ENCODE measurements at regions not wholly inside any gene's neighbourhood (a gene's known extent, or its start where the extent isn't known, plus 50 kb on each side); places are given as distances from the start of the nearest gene placed in this dataset.

DNA sequence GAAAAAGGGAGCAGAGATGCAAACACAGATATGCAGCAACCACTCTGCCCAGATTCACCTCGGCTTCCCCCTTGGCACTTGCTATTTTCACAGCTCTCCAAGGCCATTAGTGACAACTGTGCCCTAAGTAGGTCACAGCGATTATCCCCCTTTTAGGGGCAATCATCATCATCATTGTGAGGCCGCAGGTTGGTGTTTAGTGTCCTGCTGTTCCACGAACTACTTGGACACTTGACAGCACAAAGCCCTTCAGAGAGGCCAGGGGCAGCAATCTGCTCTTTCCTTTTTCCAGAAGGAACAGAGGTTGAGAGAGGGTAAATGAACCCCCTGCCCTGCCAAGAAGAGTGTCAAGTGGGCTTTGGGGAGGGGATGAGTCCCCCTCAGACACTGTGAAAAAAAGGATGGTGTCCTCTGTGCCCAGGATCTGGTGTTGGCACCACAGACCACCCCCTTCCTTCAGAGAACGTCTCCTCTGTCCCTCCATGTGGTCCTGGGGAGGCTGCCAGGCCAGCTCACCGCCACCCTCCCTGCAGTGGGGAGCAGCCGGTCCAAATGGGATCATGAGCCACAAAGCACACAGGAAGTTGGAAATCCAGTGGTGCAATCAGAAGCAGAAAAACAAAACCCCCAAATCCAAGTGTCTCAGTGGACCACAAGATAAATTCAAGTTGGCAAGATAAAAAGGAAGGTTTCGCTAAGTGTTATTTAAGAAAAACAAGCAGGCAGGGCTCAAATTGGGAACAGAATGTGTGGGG, 78.4 kb upstream of the MED9 start:
- H3K27ac ChIP-seq: peak overlapping the region in 14 of 21 experiments; percentile 3 to 76 (median 40)
- no peak overlapping the region for H3K4me3 ChIP-seq

DNA sequence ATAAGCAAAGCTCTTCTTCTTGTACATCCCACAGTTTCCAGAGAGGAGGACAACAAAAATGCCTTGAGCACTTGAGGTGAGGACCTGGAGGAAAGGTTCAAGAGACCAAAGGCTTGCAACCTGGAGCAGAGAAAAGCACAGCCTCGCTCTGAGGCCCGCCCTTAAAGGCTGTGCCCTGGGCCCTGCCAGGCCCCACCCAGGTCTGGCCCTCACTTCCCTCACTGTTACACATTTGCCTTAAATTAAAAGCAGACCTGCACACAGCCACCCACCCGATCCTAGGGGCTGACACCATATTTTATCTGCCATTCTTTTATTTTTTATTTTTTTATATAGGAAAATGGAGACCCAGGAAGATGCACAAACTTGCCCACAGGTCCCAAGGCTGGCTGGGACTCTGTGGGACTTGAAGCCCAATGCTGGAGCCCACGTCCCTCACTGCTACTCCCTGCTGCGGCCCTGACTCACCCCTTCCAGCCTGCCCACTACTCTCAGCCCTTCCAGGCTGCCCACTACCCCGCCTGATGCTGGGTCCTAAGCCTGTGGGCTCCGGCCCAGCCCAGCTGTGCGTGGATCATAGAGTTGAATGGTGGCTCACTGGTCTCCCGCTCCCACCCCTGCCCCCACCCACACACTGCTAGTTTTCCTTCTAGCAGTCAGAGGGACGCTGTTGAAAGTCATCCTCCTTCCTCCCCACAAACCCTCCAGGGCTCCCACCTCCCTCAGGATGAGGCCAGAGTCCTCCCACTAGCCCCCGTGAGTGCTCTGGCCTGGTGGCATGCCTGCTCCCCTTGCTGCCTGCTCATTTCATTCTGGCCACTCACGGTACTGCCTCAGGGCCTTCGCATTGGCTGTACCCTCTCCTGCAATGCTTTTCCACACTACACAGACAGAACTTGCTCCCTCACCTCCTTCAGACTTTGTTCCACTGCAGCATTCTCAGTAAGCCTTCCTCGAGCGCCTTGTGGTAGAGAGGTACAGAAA, 77.6 kb upstream of the MED9 start:
- no peak overlapping the region for H3K4me3 ChIP-seq
- H3K27ac ChIP-seq: peak overlapping the region in 17 of 21 experiments; percentile 1 to 76 (median 49)

DNA sequence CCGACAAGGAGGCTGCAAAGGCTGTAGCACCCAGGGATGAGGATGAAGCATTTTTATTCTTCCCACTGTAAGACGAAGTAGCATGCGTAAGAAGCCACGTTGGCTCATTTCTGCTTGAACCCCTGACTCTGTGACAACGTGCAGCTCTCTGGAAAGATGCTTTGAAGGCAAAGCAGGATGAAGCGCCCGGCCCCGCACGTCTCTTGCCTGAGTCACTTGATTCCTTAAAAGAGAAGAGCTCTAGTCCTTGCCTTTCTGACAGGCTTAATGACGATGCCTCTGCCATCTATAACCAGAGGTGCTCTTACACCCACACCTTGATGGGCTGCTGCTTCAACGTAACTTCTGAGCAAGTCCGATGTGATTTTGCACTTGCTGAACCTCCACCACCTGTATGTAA, 76.7 kb upstream of the MED9 start:
- no peak overlapping the region for H3K4me3 ChIP-seq
- peak overlapping the region in 2 of 21 experiments; percentile 54 to 69 for H3K27ac ChIP-seq

DNA sequence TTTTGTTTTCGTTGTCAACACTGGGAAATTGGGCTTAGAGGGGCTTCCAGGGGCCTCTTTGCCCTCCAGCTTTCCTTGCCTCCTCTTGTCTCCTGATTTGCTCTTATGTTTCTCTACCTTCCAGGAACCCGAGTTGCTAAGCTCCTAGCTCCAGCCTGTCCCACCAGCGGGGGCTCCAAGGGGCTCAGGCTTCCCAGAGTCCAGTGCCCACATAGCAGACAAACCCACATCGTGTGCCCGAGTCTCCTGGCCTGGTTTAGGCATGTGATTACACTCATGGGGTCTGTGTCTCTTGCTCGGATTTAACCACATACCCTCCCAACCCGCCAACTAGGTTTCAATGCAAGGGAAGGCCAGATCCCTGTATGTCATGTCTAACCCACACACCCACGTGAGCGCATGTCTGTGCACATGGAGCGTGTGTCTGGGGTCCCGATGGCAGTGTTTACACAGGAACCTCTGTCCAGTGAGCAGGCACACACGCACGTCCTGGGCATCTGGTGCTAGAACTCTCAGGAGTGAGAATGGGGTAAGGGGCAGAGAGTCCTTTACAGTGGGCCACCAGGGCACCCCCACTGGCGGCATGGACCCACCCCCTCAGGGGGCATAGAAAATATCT, 76.1 kb upstream of the MED9 start:
- Histone ChIP-seq H3K27ac (no peak overlapping the region), H3K4me3 (no peak overlapping the region)

DNA sequence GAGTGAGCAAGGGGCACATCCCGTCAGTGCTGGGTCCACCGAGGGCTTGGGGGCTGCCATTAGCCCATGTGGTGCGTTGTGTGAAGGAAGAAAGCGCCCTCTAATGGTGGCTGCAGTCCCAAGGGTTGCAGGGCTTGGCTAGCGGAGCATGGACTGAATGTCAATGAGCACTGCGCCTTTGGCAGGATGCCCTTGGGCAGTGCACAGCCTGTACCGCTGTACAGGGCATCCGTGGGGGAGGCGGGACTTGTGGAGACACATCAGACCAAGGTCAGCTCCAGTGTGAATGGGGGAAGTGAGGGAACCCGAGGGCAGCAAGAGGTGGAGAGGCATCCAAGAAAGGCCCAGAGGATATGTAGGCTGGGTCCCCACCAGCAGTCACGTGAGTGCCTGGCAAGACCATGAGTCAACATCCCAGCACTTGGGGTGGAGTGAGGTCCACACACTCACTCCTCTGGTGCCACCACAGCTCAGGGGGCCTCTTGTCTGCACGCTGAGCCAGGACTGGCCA, 75.5 kb upstream of the MED9 start:
- Histone ChIP-seq H3K27ac (no peak overlapping the region), H3K4me3 (no peak overlapping the region)

DNA sequence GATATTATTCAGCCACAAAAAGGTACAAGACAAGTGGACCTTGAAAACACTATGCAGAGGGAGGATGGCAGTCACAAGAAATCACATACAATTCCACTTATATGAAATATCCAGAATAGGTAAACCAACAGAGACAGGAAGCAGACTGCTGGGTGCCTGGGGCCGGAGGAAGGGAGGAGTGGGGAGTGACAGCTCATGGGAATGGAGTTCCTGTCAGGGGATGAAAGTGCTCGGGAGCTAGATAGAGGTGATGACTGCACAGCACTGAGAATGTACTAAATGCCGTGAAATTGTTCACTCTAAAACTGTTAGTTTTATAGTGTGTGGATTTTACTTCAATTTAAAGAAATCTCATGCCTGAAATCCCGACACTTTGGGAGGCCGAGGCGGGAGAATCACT, 74.2 kb upstream of the MED9 start:
- peak overlapping the region in 5 of 21 experiments; percentile 72 to 89 (median 79) for H3K27ac ChIP-seq

DNA sequence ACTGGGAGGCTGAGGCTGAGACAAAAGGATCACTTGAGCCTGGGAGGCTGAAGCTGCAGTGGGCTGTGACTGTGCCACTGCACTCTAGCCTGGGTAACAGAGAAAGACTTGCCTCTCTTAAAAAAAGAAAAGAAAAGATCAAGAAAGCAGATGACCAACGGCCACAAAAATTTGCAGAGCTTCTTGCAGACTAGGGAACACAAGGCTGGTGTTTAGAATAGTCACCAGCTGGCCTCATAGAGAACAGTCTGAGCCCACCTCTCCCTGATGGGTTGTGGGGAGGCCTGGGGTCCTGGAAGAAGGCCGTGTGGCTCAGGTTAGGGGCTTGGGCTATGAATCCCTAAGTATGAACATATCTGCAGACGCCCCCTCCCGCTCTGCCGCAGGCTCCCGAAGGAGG, 73.7 kb upstream of the MED9 start:
- Histone ChIP-seq H3K27ac (peak overlapping the region in 11 of 21 experiments; percentile 2 to 89 (median 72)), H3K4me3 (no peak overlapping the region)

More for the DNA sequence above, 74.2 kb upstream of the MED9 start:
- no peak overlapping the region for H3K4me3 ChIP-seq

DNA sequence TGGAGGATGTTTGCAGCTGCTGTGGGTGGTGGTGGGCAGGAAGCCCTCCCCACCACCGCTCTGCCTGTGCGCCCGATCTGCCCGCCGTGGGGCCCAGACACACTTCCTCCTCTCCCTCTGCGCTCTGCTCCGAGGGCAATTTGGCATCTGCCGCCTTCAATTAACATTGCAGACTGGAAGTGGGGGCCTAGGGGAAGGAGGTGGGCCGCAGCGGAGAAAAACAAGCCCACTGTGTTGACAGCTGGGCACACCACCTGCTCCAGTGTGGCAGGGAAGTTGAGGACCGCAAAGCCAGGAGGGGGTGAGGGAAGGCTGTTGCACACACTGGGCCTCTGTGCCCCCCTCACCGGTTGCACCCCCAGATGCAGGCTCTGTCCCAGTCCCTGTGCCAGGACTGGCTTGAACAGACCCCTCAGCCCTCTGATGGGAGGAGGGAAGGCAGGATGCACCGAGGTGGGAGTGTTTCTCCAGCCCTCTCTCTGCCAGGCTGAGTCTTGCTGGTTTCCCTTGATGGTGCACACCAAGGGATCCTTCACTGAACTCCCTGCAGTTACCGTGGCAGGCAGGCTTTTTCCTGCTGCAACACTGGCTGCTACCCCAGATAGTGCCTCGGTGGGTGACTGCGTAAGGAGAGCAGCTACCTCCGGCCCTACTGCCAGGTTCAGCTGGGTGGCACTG, 72.8 kb upstream of the MED9 start:
- Histone ChIP-seq H3K4me3 (no peak overlapping the region), H3K27ac (peak overlapping the region in 15 of 21 experiments; percentile 12 to 89 (median 71))

DNA sequence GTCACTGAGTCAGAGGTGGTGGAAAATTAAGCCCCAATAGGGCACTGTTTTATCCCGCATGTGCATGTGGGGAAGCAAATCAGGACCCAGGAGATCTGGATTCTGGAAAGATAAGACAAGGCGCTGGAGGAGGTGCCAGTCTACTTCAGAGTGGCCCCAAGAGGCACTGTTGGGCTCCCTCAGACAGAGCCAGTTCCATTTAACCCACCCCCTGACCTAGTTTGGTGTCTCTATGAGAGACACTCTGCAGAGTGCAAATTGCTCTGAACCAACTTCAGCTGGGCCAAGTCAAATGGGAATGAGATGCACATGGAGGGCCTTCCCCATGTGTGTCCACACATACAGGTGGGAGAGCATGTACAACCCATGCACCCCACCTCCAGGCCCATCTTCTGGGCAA, 71.1 kb upstream of the MED9 start:
- no peak overlapping the region for H3K4me3 ChIP-seq
- H3K27ac ChIP-seq: peak overlapping the region in 1 of 21 experiments; percentile 0

DNA sequence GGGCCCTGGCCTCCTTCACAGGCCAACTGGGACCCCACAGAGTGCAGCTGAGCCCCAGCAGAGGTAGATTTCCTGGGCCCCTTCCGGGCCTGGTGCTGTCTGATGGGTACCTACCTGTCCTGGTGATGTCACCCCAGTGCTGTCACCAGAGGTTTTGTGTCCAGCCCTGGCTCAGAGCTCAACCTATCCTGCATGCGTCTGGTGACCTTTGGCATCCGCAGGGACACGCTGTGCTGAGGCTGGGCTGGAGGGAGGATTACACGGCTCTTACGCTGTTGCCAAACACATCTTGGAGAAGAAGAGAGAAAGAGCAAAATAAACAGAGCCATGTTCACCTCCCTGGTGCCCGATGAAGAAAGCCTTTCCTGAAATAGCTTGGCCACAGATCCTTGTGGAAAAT, 70.6 kb upstream of the MED9 start:
- Histone ChIP-seq H3K4me3 (no peak overlapping the region), H3K27ac (peak overlapping the region in 1 of 21 experiments; percentile 0)

DNA sequence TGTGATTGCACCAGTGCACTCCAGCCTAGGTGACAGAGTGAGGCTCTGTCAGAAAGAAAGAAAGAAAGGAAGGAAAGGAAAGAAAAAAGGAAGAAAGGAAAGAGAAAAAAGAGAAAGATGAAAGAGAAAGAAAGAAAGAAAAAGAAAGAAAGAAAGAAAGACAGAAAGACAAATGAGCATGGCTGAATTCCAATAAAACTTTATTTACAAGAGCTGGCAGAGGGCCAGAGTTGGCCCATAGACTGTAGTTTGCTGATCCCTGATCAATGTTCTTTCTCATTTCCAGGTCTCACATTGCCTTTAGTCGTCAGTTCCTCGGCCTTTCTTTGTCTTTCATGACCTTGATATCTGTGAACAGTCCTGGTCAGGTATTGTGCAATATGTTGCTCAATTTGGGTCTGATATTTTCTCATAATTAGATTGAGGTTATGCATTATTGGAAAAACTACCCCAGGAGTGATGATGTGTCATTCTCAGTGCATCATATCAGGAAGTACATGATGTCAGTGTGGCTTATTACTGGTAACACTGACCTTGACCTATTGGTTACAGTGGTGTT, 68.5 kb upstream of the MED9 start:
- Histone ChIP-seq H3K27ac (peak overlapping the region in 1 of 21 experiments; percentile 18), H3K4me3 (no peak overlapping the region)

DNA sequence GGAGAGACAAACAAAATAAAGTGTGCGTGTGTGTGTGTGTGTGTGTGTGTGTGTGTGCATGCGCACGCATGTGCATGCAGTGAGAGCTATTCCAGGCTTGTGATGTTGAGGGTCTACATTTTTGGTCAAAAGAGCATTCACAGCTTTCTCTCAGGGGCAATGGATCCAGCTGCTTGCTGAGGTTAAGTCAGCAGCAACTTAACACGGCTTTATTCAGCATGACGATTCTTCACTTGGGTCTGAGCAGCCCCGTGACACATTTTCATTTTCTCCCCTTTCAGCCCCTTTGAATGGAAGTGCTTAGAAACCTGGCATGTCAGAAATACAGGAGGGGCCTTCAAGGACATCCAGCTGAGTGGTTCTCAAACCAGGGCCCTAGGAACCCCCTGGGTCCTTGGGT, 66.4 kb upstream of the MED9 start:
- Histone ChIP-seq H3K27ac (no peak overlapping the region), H3K4me3 (no peak overlapping the region)

DNA sequence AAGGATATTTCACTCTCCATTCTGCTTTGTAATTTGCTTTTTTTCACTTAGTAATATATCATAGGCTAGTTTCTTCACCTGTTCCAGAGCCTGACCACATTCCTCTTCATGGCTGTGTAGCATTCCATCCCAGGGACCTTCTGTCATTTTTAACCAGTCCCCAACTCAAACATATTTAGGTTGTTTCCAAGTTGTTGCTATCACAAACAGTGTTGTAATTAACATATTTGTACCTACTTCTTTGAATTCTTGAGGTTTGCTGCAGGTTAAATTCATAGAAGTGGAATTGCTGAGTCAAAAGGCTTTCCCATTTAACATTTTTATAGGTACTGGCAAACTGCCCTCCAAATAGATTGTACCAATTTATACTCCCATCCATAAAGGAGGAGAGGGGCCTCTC, 65.1 kb upstream of the MED9 start:
- Histone ChIP-seq H3K4me3 (no peak overlapping the region), H3K27ac (peak overlapping the region in 5 of 21 experiments; percentile 6 to 83 (median 43))

DNA sequence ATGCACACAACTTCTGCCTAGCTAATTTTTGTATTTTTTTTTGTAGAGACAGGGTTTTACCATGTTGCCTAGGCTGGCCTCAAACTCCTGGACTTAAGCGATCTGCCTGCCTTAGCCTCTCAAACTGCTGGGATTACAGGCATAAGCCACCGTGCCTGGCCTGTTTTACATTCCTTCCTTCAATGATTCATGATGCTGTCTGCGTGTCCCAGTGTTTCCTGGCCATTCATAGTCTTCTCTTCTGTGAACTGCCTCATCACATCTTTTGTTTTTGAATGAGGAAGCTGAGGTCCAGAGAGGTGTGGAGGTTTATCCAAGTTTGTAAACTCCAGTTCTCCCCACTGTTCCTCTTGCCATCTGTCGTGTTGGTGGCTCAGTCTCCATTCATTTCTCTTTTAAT, 64.5 kb upstream of the MED9 start:
- Histone ChIP-seq H3K4me3 (no peak overlapping the region), H3K27ac (peak overlapping the region in 17 of 21 experiments; percentile 6 to 87 (median 72))

DNA sequence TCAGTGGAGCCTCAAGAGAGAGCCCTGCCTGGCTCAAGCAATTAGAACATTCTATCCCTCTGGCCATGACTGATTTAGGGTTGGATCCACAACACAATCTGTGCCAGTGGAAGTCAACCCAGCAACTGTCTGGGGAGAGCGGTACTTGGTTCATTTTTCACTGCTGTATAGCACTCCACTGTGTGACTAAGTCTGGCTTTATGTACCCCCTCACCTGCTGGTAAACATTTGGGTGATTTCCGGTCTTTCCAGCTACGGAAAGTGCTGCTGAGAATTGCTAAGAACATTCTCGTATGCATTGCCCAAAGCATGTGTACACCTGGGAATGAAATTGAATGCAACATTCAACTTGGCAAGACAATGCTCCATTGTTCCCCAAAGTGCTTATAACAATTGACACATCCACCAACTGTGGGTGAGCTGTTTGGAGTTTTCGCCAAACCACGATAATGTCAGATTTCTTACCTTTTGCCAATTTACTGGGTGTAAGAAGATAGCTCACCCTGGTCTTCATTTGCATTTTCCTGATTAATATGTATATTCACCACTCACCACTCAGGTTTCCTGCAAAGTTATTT, 63.5 kb upstream of the MED9 start:
- Histone ChIP-seq H3K27ac (peak overlapping the region in 20 of 21 experiments; percentile 53 to 87 (median 78)), H3K4me3 (peak overlapping the region in 1 of 7 experiments; percentile 3)

DNA sequence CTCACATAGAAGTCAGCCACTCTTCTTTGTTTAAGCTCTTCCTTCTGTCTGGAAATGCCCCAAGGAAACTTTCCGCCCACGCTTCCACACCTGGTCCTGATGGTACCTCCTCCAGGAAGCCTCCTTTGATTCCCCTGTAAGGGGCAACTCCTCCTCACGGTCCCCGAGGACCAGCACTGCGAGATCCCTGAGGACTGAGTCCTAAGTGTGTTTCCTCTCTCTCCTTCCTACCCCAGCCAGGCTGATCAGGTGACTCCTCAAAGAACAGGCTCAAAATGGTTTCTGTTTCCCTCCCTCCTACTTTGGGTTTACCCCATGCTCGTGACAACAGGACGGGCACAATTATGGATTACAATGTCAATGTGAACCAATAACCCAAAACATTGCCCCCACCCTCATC, 63.0 kb upstream of the MED9 start:
- Histone ChIP-seq H3K4me3 (peak overlapping the region in 2 of 7 experiments; percentile 3 to 27), H3K27ac (peak overlapping the region; percentile 7 to 87 (median 77))

DNA sequence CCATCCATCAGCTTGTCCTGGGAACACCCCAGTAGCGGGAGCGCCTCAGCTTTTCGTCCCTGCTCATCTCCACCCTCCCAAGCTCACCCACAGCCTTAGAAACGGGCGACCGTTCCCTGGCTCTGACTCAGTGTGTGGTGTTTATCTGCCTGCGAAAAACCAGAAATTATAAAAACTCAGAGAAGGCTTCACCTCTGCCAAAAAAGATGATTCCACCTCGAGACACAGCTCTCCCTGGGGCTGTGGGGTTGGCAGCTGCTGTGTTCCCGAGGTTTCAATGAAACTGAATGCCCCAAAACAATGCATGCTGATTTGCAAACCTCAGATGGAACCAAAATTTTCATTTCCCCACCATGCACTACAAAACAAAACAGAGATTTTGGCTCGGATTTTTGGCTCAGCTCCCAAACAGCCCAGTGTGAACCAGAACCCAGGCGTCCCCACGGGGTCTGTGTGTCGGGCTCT, 62.4 kb upstream of the MED9 start:
- Histone ChIP-seq H3K27ac (peak overlapping the region in 20 of 21 experiments; percentile 52 to 87 (median 78)), H3K4me3 (peak overlapping the region in 2 of 7 experiments; percentile 3 to 27)

DNA sequence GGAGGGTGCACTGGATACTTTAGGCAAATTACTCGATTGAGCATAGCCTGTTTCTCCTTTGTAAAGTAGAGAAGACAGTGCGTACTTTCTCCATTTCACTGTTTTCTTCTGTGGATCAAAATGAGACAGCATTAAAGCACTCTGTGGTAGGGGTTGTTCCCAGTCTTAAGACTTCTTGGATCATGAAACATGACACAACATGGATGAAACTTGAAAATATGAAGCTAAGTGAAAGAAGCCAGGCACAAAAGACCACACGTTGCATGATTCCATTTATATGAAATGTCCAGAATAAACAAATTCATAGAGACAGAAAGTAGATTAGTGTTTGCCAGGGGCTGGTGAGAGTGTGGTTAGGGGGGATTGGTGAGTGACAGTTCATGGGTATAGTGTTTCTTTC, 61.8 kb upstream of the MED9 start:
- Histone ChIP-seq H3K4me3 (no peak overlapping the region), H3K27ac (peak overlapping the region in 18 of 21 experiments; percentile 52 to 87 (median 78))
